GM12878 (cell line): ENCODE measurements at regions not wholly inside any gene's neighbourhood (a gene's known extent, or its start where the extent isn't known, plus 50 kb on each side); places are given as distances from the start of the nearest gene placed in this dataset.

Experiments
- ATAC-seq: fragments of 200-7000 bp; cut with Tn5 transposase; 3 replicates; pipeline ENCODE4 v1.9.1; 2020; ENCODE audit warnings: mild to moderate bottlenecking, moderate library complexity
- BruUV-seq: library from RNA; stranded (reverse); fragments of 400-500 nt; replicated peaks from 2 replicates; lab custom pipeline; 2021; lab: Mats Ljungman, UMichigan
- CTCF ChIA-PET: fragments of 300-600 bp; sonication (Branson Sonifier 250); formaldehyde crosslinking; extraction: SDS; loops from one replicate; lab custom pipeline; 2021; ENCODE audit warnings: inconsistent platforms; lab: Yijun Ruan, JAX
- POLR2A ChIA-PET: fragments of 350-600 bp; formaldehyde crosslinking; extraction: SDS; loops from one replicate; lab custom pipeline; 2021; ENCODE audit warnings: inconsistent platforms; lab: Charles Lee
- RAD21 ChIA-PET: fragments of 300-600 bp; sonication (Branson Sonifier 250); formaldehyde crosslinking; loops from one replicate; lab custom pipeline; 2023; ENCODE audit warnings: antibody characterized with exemption; ENCODE audit not compliant: unreplicated experiment; lab: Charles Lee
- SMC1A ChIA-PET: fragments of 300-600 bp; sonication (Branson Sonifier 250); formaldehyde crosslinking; loops from one replicate; lab custom pipeline; 2023; ENCODE audit not compliant: unreplicated experiment, uncharacterized antibody; lab: Charles Lee
- DNase-seq: peaks from one replicate; pipeline ENCODE4 v3.0.0-alpha.2; 2011; ENCODE audit warnings: low read depth, low spot score
- FAIRE-seq: peaks from 3 replicates; lab custom pipeline; 2011; peaks lifted over from hg19 to GRCh38; lab: Jason Lieb, UNC
- H2AFZ ChIP-seq: 2 replicates; pipeline ENCODE4 v1.6.0; 2011; ENCODE audit warnings: low read depth, low read length, control low read depth; ENCODE audit not compliant: control insufficient read depth
- H3K27ac ChIP-seq: 2 replicates; pipeline ENCODE4 v1.5.1; 2011; ENCODE audit warnings: control low read depth; ENCODE audit not compliant: control insufficient read depth, insufficient read depth
- H3K27me3 ChIP-seq, 2 experiments: replicated peaks in 1 of 2; 2 replicates each; pipeline versions ENCODE4 v1.6.0 to v1.6.1; 2011; ENCODE audit warnings: low read length in 1 of 2; ENCODE audit not compliant: control insufficient read depth in 2 of 2, insufficient read depth in 2 of 2
- H3K36me3 ChIP-seq, 2 experiments: 2 replicates each; pipeline ENCODE4 v1.5.1; 2011; ENCODE audit warnings: low read length in 1 of 2; ENCODE audit not compliant: control insufficient read depth in 2 of 2, insufficient read depth in 2 of 2
- H3K4me1 ChIP-seq: 2 replicates; pipeline ENCODE4 v1.6.1; 2011; ENCODE audit warnings: mild to moderate bottlenecking, low read length, moderate library complexity, mixed read lengths; ENCODE audit not compliant: control insufficient read depth, insufficient read depth
- H3K4me2 ChIP-seq: 2 replicates; pipeline ENCODE4 v1.6.0; 2011; ENCODE audit warnings: control low read depth; ENCODE audit not compliant: control insufficient read depth, insufficient read depth
- H3K4me3 ChIP-seq: fragments of 200-600 bp; sonication (generic); 2 replicates; pipeline ENCODE4 v1.5.1; 2016
- H3K79me2 ChIP-seq: 2 replicates; pipeline ENCODE4 v1.6.0; 2011; ENCODE audit warnings: low read length; ENCODE audit not compliant: control insufficient read depth, insufficient read depth
- H3K9ac ChIP-seq: 2 replicates; pipeline ENCODE4 v1.8.0; 2011; ENCODE audit warnings: low read length, control low read depth, mixed read lengths; ENCODE audit not compliant: control insufficient read depth, insufficient read depth
- H3K9me3 ChIP-seq: replicated peaks from 3 replicates; pipeline ENCODE4 v1.5.1; 2011; ENCODE audit warnings: mild to moderate bottlenecking, low read length; ENCODE audit not compliant: control insufficient read depth, insufficient read depth
- H4K20me1 ChIP-seq: 2 replicates; pipeline ENCODE4 v1.6.0; 2011; ENCODE audit not compliant: control insufficient read depth, insufficient read depth
- CHD4 ChIP-seq: fragments of 200-600 bp; sonication (generic); IDR thresholded peaks from 2 replicates; pipeline ENCODE4 v1.6.1; 2016; ENCODE audit warnings: mild to moderate bottlenecking
- ETV6 ChIP-seq, 2 experiments: fragments of 450-650 bp in 1 of 2; IDR thresholded peaks in 1 of 2; conservative IDR thresholded peaks in 1 of 2; 2 replicates each; pipeline ENCODE4 v1.6.1; 2014; ENCODE audit warnings: antibody characterized with exemption in 1 of 2, borderline replicate concordance in 1 of 2, low read depth in 1 of 2, mild to moderate bottlenecking in 1 of 2, moderate library complexity in 1 of 2
- HCFC1 ChIP-seq: fragments of 150-350 bp; IDR thresholded peaks from 2 replicates; pipeline ENCODE4 v1.6.1; 2014; ENCODE audit warnings: low read length
- HDAC6 ChIP-seq: fragments of 200-600 bp; sonication (generic); IDR thresholded peaks from one replicate; pipeline ENCODE4 v1.8.0; 2017; ENCODE audit warnings: antibody characterized with exemption; ENCODE audit not compliant: unreplicated experiment
- MAX ChIP-seq: IDR thresholded peaks from 2 replicates; pipeline ENCODE4 v1.6.1; 2012; ENCODE audit warnings: low read depth, low read length, improper control_type of control experiment
- MYB ChIP-seq: fragments of 150-350 bp; IDR thresholded peaks from 2 replicates; pipeline ENCODE4 v1.6.1; 2014; ENCODE audit warnings: mild to moderate bottlenecking, low read depth, low read length, borderline replicate concordance
- MYC ChIP-seq: IDR thresholded peaks from 2 replicates; pipeline ENCODE4 v1.6.1; 2011; ENCODE audit warnings: mild to moderate bottlenecking, low read length, moderate library complexity, inconsistent platforms; ENCODE audit not compliant: insufficient read depth, insufficient replicate concordance, insufficient read length, severe bottlenecking
- PBX3 ChIP-seq: IDR thresholded peaks from 2 replicates; pipeline ENCODE4 v1.6.1; 2011; ENCODE audit warnings: mild to moderate bottlenecking, low read depth, low read length, moderate library complexity; ENCODE audit not compliant: insufficient replicate concordance
- POLR2AphosphoS5 ChIP-seq: IDR thresholded peaks from 2 replicates; pipeline ENCODE4 v1.6.1; 2011; ENCODE audit warnings: mild to moderate bottlenecking, low read length, inconsistent platforms
- RB1 ChIP-seq: fragments of 450-650 bp; formaldehyde crosslinking; IDR thresholded peaks from 2 replicates; pipeline ENCODE4 v1.6.1; 2017; ENCODE audit warnings: mild to moderate bottlenecking, borderline replicate concordance
- USF2 ChIP-seq: IDR thresholded peaks from 2 replicates; pipeline ENCODE4 v1.6.1; 2011; ENCODE audit warnings: low read depth, low read length, improper control_type of control experiment, borderline replicate concordance
- ZBTB11 ChIP-seq: fragments of 450-650 bp; formaldehyde crosslinking; IDR thresholded peaks from 2 replicates; pipeline ENCODE4 v1.5.0; 2022; ENCODE audit warnings: mild to moderate bottlenecking, missing genetic modification characterization
- ZNF592 ChIP-seq: fragments of 450-650 bp; IDR thresholded peaks from 2 replicates; pipeline ENCODE4 v1.6.1; 2017; ENCODE audit warnings: mild to moderate bottlenecking, moderate library complexity
- ZSCAN29 ChIP-seq: fragments of 450-650 bp; IDR thresholded peaks from 2 replicates; pipeline ENCODE4 v1.6.1; 2017; ENCODE audit warnings: mild to moderate bottlenecking, moderate library complexity
- WGBS: methylation state at CpG from one replicate; pipeline ENCODE4 v1.1.6; 2016; ENCODE audit warnings: low lambda C conversion rate; ENCODE audit not compliant: insufficient replicate concordance, insufficient coverage; ENCODE audit errors: missing lambda C conversion rate; 5-methylcytosine and 5-hydroxymethylcytosine counted together
- in situ Hi-C: fragments of 300-500 bp; cut with MboI; formaldehyde crosslinking; loops from 9 replicates; pipeline ENCODE4 v1.14.3; 2018; ENCODE audit warnings: mixed read lengths
- intact Hi-C: fragments of 100-400 bp; cut with micrococcal nuclease; formaldehyde crosslinking; loops from one replicate; pipeline ENCODE4 v1.14.2; 2022; ENCODE audit not compliant: unreplicated experiment

- H3K9ac ChIP-seq = no peak overlapping the region
- intact Hi-C loops (no loop called here), in situ Hi-C loops (no loop called here)
- H3K79me2 ChIP-seq = no peaks in the 10 kb centered on the region
- ChIA-PET POLR2A (no interaction called here), SMC1A (interaction anchor here (1.2 kb wide), 2 partner anchors 17 to 216 kb away, joined by 3 read pairs; no protein-coding TSS in a partner anchor), CTCF (interaction anchor here (1.9 kb wide), 1 partner anchor 218 kb away, joined by 4 read pairs; no protein-coding TSS in a partner anchor), RAD21 (no interaction called here)
- ATAC-seq (peak; percentile 70), FAIRE-seq (no peak), DNase-seq (no peak)
- peaks cover 2% of the 10 kb centered on the region; the same call in 1 of the 2 replicates for H3K4me1 ChIP-seq
- no peaks in the 10 kb centered on the region for H4K20me1 ChIP-seq
- H3K27ac ChIP-seq = no peak overlapping the region
- H3K36me3 ChIP-seq = no peaks in the 10 kb centered on the region
- 14% methylated on average over 3 of the region's 3 CpGs for WGBS
- H3K4me3 ChIP-seq = no peak overlapping the region
- no peaks in the 10 kb centered on the region for H3K27me3 ChIP-seq
- H3K9me3 ChIP-seq = no peaks in the 10 kb centered on the region
- no peak overlapping the region for H2AFZ ChIP-seq
- BruUV-seq = no TSS peak
- H3K4me2 ChIP-seq = no peak overlapping the region
- TF ChIP-seq ZBTB11 (CRISPR knock-in tag) (no peak), ZSCAN29 (no peak), ZNF592 (no peak), HDAC6 (no peak), HCFC1 (no peak), RB1 (no peak), POLR2AphosphoS5 (no peak), PBX3 (no peak), ETV6 (conservative IDR thresholded peaks at IDR 0.05 in 1 of 2, IDR thresholded peaks at IDR 0.05 in 1 of 2; ENCODE audit: borderline replicate concordance in 1 of 2, low read depth in 1 of 2) (no peak), USF2 (no peak), MAX (no peak), CHD4 (no peak), MYB (no peak), MYC (no peak)
Observed at GRCh38 chr12:89244536-89244935, 107.8 kb downstream of the DUSP6 start.
